Neural crest cell (in vitro differentiated cells): ENCODE measurements at regions not wholly inside any gene's neighbourhood (a gene's known extent, or its start where the extent isn't known, plus 50 kb on each side); places are given as distances from the start of the nearest gene placed in this dataset.

Experiments
- DNase-seq: peaks from one replicate; pipeline ENCODE4 v3.0.0; 2021; ENCODE audit warnings: low read depth, mixed read lengths, low spot score
- H3K27ac Mint-ChIP-seq: one replicate; pipeline ENCODE4 v1.8.0; 2021; ENCODE audit warnings: mild to moderate bottlenecking, mixed read lengths; ENCODE audit not compliant: unreplicated experiment
- H3K27me3 Mint-ChIP-seq: 2 replicates; pipeline ENCODE4 v1.8.0; 2021; ENCODE audit warnings: low read depth, mild to moderate bottlenecking, mixed read lengths
- H3K36me3 Mint-ChIP-seq: 2 replicates; pipeline ENCODE4 v1.8.0; 2021; ENCODE audit warnings: low read depth, mild to moderate bottlenecking, mixed read lengths
- H3K4me1 Mint-ChIP-seq: 2 replicates; pipeline ENCODE4 v1.8.0; 2021; ENCODE audit warnings: mixed read lengths
- H3K4me3 Mint-ChIP-seq: one replicate; pipeline ENCODE4 v1.8.0; 2021; ENCODE audit warnings: mild to moderate bottlenecking, mixed read lengths
- H3K9me3 Mint-ChIP-seq: 2 replicates; pipeline ENCODE4 v1.8.0; 2021; ENCODE audit warnings: mixed read lengths
- TF ChIP-seq, protein P1 (sequence below): fragments of 200-600 bp; sonication (generic); conservative IDR thresholded peaks from 2 replicates; pipeline ENCODE4 v1.5.0; 2021; ENCODE audit warnings: antibody characterized with exemption, mild to moderate bottlenecking

DNA sequence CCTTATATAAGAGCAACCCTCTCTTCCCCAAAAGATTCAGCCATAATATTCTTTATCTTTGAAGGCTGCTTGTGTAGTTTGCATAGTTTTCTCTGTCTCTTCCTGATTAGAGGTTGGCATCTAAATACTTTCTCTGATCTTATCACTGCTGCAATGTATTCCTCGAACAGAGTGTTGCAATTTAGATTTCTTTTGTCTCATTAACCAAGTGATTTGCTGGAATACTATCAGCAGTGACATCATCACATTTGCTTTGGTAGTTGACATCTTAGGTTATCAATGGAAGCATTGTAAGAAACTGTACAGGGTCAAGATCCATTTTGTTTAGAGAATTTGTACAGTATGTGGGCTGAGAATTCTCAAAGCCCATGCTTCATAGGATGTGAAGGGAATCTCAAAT, 72.0 kb upstream of the NEUROD1 start:
- peaks cover 21% of the 10 kb centered on the region for H3K36me3 Mint-ChIP-seq
- peaks cover 19% of the 10 kb centered on the region for H3K9me3 Mint-ChIP-seq
- no peak for DNase-seq
- peak overlapping the region; percentile 76 for H3K27ac Mint-ChIP-seq
- peak overlapping the region; percentile 3 for H3K4me3 Mint-ChIP-seq
- H3K27me3 Mint-ChIP-seq = no peaks in the 10 kb centered on the region
- TF ChIP-seq, protein P1, sequence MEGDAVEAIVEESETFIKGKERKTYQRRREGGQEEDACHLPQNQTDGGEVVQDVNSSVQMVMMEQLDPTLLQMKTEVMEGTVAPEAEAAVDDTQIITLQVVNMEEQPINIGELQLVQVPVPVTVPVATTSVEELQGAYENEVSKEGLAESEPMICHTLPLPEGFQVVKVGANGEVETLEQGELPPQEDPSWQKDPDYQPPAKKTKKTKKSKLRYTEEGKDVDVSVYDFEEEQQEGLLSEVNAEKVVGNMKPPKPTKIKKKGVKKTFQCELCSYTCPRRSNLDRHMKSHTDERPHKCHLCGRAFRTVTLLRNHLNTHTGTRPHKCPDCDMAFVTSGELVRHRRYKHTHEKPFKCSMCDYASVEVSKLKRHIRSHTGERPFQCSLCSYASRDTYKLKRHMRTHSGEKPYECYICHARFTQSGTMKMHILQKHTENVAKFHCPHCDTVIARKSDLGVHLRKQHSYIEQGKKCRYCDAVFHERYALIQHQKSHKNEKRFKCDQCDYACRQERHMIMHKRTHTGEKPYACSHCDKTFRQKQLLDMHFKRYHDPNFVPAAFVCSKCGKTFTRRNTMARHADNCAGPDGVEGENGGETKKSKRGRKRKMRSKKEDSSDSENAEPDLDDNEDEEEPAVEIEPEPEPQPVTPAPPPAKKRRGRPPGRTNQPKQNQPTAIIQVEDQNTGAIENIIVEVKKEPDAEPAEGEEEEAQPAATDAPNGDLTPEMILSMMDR = no peak
- peaks cover 54% of the 10 kb centered on the region for H3K4me1 Mint-ChIP-seq

DNA sequence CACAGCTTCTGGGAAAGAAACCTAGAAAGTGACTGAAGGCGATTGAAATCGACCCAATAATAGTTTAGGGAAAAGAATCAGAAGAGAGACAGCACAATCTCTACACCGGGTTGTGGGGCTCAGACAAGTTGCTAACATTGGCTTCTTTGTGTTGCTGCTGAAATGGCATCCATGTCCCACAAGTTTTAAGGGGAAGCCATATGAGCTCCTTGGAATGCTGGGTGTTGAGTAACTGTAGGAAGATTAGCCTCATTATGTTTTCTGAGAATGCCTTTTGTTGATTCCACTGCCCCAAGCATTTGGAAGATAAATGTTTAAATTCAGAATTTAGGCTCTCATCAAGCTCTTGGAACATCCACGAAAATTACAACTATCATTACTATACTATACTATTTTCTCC, 73.4 kb upstream of the NEUROD1 start:
- Mint-ChIP-seq H3K36me3 (peaks cover 14% of the 10 kb centered on the region), H3K4me1 (peaks cover 54% of the 10 kb centered on the region), H3K27ac (peak overlapping the region; percentile 4), H3K27me3 (no peaks in the 10 kb centered on the region), H3K9me3 (peaks cover 11% of the 10 kb centered on the region), H3K4me3 (no peak overlapping the region)
- TF ChIP-seq, protein P1 = no peak
- no peak for DNase-seq

DNA sequence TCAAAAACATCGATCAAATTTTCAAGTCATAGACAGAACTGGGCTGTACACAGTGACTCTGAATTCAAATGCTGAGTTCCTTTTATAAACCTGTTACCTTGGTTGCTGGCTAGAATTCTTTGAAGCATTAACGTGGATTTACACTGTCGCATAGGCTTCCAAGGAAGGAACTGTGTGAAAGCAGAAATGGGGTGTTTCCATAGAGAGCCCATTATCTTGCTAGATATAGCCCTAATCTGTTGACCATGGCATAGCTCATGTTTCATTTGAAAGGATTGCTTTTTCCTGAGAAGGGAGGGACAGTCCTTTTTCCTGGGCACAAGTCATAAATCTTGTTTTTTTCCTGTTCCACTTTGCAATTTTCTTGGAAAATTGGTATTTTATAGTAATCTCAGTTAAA, 73.8 kb upstream of the NEUROD1 start:
- Mint-ChIP-seq H3K27me3 (no peaks in the 10 kb centered on the region), H3K27ac (no peak overlapping the region), H3K4me3 (no peak overlapping the region), H3K4me1 (peaks cover 59% of the 10 kb centered on the region), H3K36me3 (peaks cover 12% of the 10 kb centered on the region), H3K9me3 (peaks cover 11% of the 10 kb centered on the region)
- no peak for DNase-seq
- TF ChIP-seq, protein P1 = no peak

GRCh38 chr2:181755181-181755580, 74.9 kb upstream of the NEUROD1 start:
- no peaks in the 10 kb centered on the region for H3K27me3 Mint-ChIP-seq

GRCh38 chr2:181760521-181760920, 80.2 kb upstream of the NEUROD1 start:
- H3K9me3 Mint-ChIP-seq = peaks cover 11% of the 10 kb centered on the region
- no peak overlapping the region for H3K4me3 Mint-ChIP-seq
- H3K36me3 Mint-ChIP-seq = peaks cover 4% of the 10 kb centered on the region
- DNase-seq = no peak
- H3K4me1 Mint-ChIP-seq = peaks cover 62% of the 10 kb centered on the region
- no peaks in the 10 kb centered on the region for H3K27me3 Mint-ChIP-seq
- peak overlapping the region; percentile 93 for H3K27ac Mint-ChIP-seq
- TF ChIP-seq, protein P1 = no peak

More at GRCh38 chr2:181755181-181755580, 74.9 kb upstream of the NEUROD1 start:
- H3K4me3 Mint-ChIP-seq = no peak overlapping the region
- H3K4me1 Mint-ChIP-seq = peaks cover 66% of the 10 kb centered on the region
- H3K9me3 Mint-ChIP-seq = peaks cover 10% of the 10 kb centered on the region
- H3K27ac Mint-ChIP-seq = no peak overlapping the region
- TF ChIP-seq, protein P1 = no peak
- DNase-seq = no peak
- H3K36me3 Mint-ChIP-seq = peaks cover 8% of the 10 kb centered on the region

DNA sequence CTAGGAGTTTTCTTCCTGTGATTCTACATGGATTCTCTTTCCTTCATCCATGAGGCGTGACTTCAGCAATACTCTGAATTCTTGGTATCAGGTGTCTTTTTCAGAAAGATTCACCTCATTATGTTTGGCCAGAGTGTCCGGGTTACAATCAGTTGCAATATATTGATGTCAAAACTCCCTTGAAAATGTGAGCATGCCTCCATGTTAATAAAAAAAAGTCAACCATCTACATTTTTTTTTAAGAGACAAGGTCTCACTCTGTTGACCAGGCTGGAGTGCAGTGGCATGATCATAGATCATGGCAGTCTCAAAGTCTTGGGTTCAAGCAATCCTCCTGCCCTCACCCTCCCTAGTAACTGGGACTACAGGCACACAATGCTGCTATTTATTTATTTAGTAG, 80.9 kb upstream of the NEUROD1 start:
- H3K4me3 Mint-ChIP-seq = no peak overlapping the region
- TF ChIP-seq, protein P1 = no peak
- no peak for DNase-seq
- no peaks in the 10 kb centered on the region for H3K27me3 Mint-ChIP-seq
- H3K4me1 Mint-ChIP-seq = peaks cover 56% of the 10 kb centered on the region
- H3K9me3 Mint-ChIP-seq = peaks cover 11% of the 10 kb centered on the region
- H3K36me3 Mint-ChIP-seq = peaks cover 4% of the 10 kb centered on the region
- H3K27ac Mint-ChIP-seq = peak overlapping the region; percentile 39
